ENCODE measurements at regions not wholly inside any gene's neighbourhood (a gene's known extent, or its start where the extent isn't known, plus 50 kb on each side); places are given as distances from the start of the nearest gene placed in this dataset.
"Not testable (repeated sequence)": the region's sequence is repeated elsewhere in the genome, so short reads cannot be mapped to it uniquely, and the experiment has no call there.

- DNase-seq (ENCODE audit: low read depth in 2 of 2): no peak
Observed at GRCh38 chr1:91605566-91605965, 104.9 kb downstream of the CDC7 start.

- DNase-seq (ENCODE audit: low read depth in 2 of 2): no peak
Observed at GRCh38 chr1:91606546-91607078, 106.0 kb downstream of the CDC7 start.

GRCh38 chr1:91607686-91608085 is 107.0 kb downstream of the CDC7 start:
- DNase-seq (ENCODE audit: low read depth in 2 of 2): not testable (repeated sequence)

GRCh38 chr1:91608876-91609275 is 108.2 kb downstream of the CDC7 start:
- DNase-seq (ENCODE audit: low read depth in 2 of 2): no peak

GRCh38 chr1:91609551-91609950 is 108.9 kb downstream of the CDC7 start:
- no peak for DNase-seq (ENCODE audit: low read depth in 2 of 2)

- no peak for DNase-seq (ENCODE audit: low read depth in 2 of 2)
Observed at GRCh38 chr1:91610102-91610501, 109.5 kb downstream of the CDC7 start.

- DNase-seq (ENCODE audit: low read depth in 2 of 2): no peak
Observed at GRCh38 chr1:91610789-91611188, 110.1 kb downstream of the CDC7 start.

- DNase-seq (ENCODE audit: low read depth in 2 of 2): no peak
Observed at GRCh38 chr1:91611483-91611917, 110.8 kb downstream of the CDC7 start.

- DNase-seq (ENCODE audit: low read depth in 2 of 2): no peak
Observed at GRCh38 chr1:91613595-91613994, 112.9 kb downstream of the CDC7 start.

- DNase-seq (ENCODE audit: low read depth in 2 of 2): no peak
Observed at GRCh38 chr1:91616712-91617111, 116.1 kb downstream of the CDC7 start.

GRCh38 chr1:91617285-91617765 is 116.7 kb downstream of the CDC7 start:
- DNase-seq (ENCODE audit: low read depth in 2 of 2): peak in 1 of 2 donors; percentile 58

GRCh38 chr1:91619881-91620280 is 119.2 kb downstream of the CDC7 start:
- DNase-seq (ENCODE audit: low read depth in 2 of 2): no peak

GRCh38 chr1:91621360-91621759 is 120.7 kb downstream of the CDC7 start:
- DNase-seq (ENCODE audit: low read depth in 2 of 2): no peak

- no peak for DNase-seq (ENCODE audit: low read depth in 2 of 2)
Observed at GRCh38 chr1:91621907-91622306, 121.3 kb downstream of the CDC7 start.

GRCh38 chr1:91622616-91623015 is 122.0 kb downstream of the CDC7 start:
- DNase-seq (ENCODE audit: low read depth in 2 of 2): no peak

- no peak for DNase-seq (ENCODE audit: low read depth in 2 of 2)
Observed at GRCh38 chr1:91623020-91623419, 122.4 kb downstream of the CDC7 start.

GRCh38 chr1:91624331-91624730 is 123.7 kb downstream of the CDC7 start:
- DNase-seq (ENCODE audit: low read depth in 2 of 2): no peak
